H1 (cell line): ENCODE measurements at regions not wholly inside any gene's neighbourhood (a gene's known extent, or its start where the extent isn't known, plus 50 kb on each side); places are given as distances from the start of the nearest gene placed in this dataset.

Source experiments
- CTCF ChIA-PET: fragments of 300-600 bp; sonication (Branson Sonifier 250); formaldehyde crosslinking; loops from one replicate; lab custom pipeline; 2021; ENCODE audit not compliant: partially characterized antibody; lab: Charles Lee
- POLR2A ChIA-PET: fragments of 300-600 bp; sonication (Branson Sonifier 250); formaldehyde crosslinking; loops from one replicate; lab custom pipeline; 2021; ENCODE audit warnings: inconsistent platforms; ENCODE audit not compliant: partially characterized antibody; lab: Charles Lee
- DNase-seq, 2 experiments: peaks; one replicate each; pipeline versions ENCODE4 v3.0.0 to v3.0.0-alpha.2; 2010 to 2022; ENCODE audit warnings: low spot score in 2 of 2, low read depth in 1 of 2, mixed read lengths in 1 of 2
- FAIRE-seq: peaks from 2 replicates; lab custom pipeline; 2011; peaks lifted over from hg19 to GRCh38; lab: Jason Lieb, UNC
- H2AFZ ChIP-seq: 2 replicates; pipeline ENCODE4 v1.8.1; 2012; ENCODE audit warnings: low read length, inconsistent platforms
- H2AK5ac ChIP-seq: 2 replicates; pipeline ENCODE4 v1.6.1; 2013; ENCODE audit warnings: low read depth, low read length
- H2BK120ac ChIP-seq: replicated peaks from 2 replicates; pipeline ENCODE3; 2013; ENCODE audit warnings: low read depth, low read length, inconsistent platforms
- H2BK12ac ChIP-seq: 2 replicates; pipeline ENCODE4 v1.6.1; 2013; ENCODE audit warnings: low read depth, low read length
- H2BK15ac ChIP-seq: 2 replicates; pipeline ENCODE4 v1.6.1; 2013; ENCODE audit warnings: low read length
- H2BK20ac ChIP-seq: 2 replicates; pipeline ENCODE4 v1.6.1; 2013; ENCODE audit warnings: low read length
- H2BK5ac ChIP-seq: 2 replicates; pipeline ENCODE4 v1.6.1; 2013; ENCODE audit warnings: low read depth, low read length
- H3K14ac ChIP-seq: 2 replicates; pipeline ENCODE4 v1.6.1; 2013; ENCODE audit warnings: inconsistent platforms; ENCODE audit not compliant: insufficient read length
- H3K18ac ChIP-seq: 2 replicates; pipeline ENCODE4 v1.6.1; 2013; ENCODE audit warnings: low read length; ENCODE audit errors: extremely low read depth
- H3K23ac ChIP-seq: 2 replicates; pipeline ENCODE4 v1.6.1; 2013; ENCODE audit warnings: inconsistent platforms; ENCODE audit not compliant: insufficient read length
- H3K23me2 ChIP-seq: 2 replicates; pipeline ENCODE4 v1.6.1; 2013; ENCODE audit warnings: low read depth, low read length
- H3K27ac ChIP-seq: 2 replicates; pipeline ENCODE4 v1.6.1; 2011; ENCODE audit warnings: low read depth, low read length, inconsistent platforms
- H3K27me3 ChIP-seq, 4 experiments: replicated peaks in 1 of 4; 1 replicate in 1 of 4; 2 replicates in 3 of 4; pipeline versions ENCODE4 v1.6.1 to v1.8.1; 2011 to 2013; ENCODE audit warnings: low read length in 3 of 4, mild to moderate bottlenecking in 3 of 4, inconsistent platforms in 2 of 4, mixed read lengths in 2 of 4, moderate library complexity in 1 of 4; ENCODE audit not compliant: control insufficient read depth in 3 of 4, insufficient read depth in 3 of 4; ENCODE audit errors: extremely low read depth in 1 of 4
- H3K36me3 ChIP-seq, 4 experiments: 2 replicates each; pipeline versions ENCODE4 v1.6.1 to v1.8.1; 2011 to 2013; ENCODE audit warnings: mild to moderate bottlenecking in 4 of 4, low read length in 3 of 4, moderate library complexity in 2 of 4, control low read depth in 1 of 4, inconsistent platforms in 1 of 4; ENCODE audit not compliant: insufficient read depth in 4 of 4, control insufficient read depth in 2 of 4
- H3K4ac ChIP-seq: replicated peaks from 2 replicates; pipeline ENCODE3; 2013; ENCODE audit warnings: low read length, low read depth, mixed read lengths, inconsistent platforms; ENCODE audit not compliant: insufficient read length
- H3K4me1 ChIP-seq, 4 experiments: replicated peaks in 1 of 4; 1 replicate in 1 of 4; 2 replicates in 3 of 4; pipeline versions ENCODE4 v1.6.1 to v1.8.1; 2011 to 2013; ENCODE audit warnings: low read length in 3 of 4, inconsistent platforms in 2 of 4, mixed read lengths in 1 of 4; ENCODE audit not compliant: insufficient read depth in 4 of 4, control insufficient read depth in 3 of 4
- H3K4me2 ChIP-seq, 2 experiments: 2 replicates each; pipeline versions ENCODE4 v1.6.1 to v1.8.1; 2011 to 2013; ENCODE audit warnings: low read depth in 2 of 2, low read length in 2 of 2, control low read depth in 1 of 2, inconsistent platforms in 1 of 2, mild to moderate bottlenecking in 1 of 2; ENCODE audit not compliant: insufficient read depth in 1 of 2
- H3K4me3 ChIP-seq, 4 experiments: fragments of 200-600, 300-600 bp in 1 of 4; sonication (generic), shearing (Covaris generic), sonication (Bioruptor Twin) in 1 of 4; 2 replicates each; pipeline versions ENCODE4 v1.5.1 to v1.8.1; 2011 to 2016; ENCODE audit warnings: low read length in 4 of 4, low read depth in 3 of 4, control low read depth in 2 of 4, inconsistent platforms in 2 of 4, mild to moderate bottlenecking in 2 of 4, mixed read lengths in 1 of 4, moderate library complexity in 1 of 4; ENCODE audit not compliant: insufficient read depth in 2 of 4; ENCODE audit errors: extremely low read depth in 1 of 4
- H3K56ac ChIP-seq: replicated peaks from 2 replicates; pipeline ENCODE3; 2013; ENCODE audit warnings: low read depth, mild to moderate bottlenecking, mixed read lengths, low read length, inconsistent platforms; ENCODE audit not compliant: insufficient read length
- H3K79me1 ChIP-seq: 2 replicates; pipeline ENCODE4 v1.6.1; 2013; ENCODE audit warnings: low read depth, low read length, control low read depth
- H3K79me2 ChIP-seq, 2 experiments: 2 replicates each; pipeline versions ENCODE4 v1.6.1 to v1.8.1; 2012 to 2013; ENCODE audit warnings: low read length in 2 of 2, mild to moderate bottlenecking in 2 of 2, inconsistent platforms in 1 of 2; ENCODE audit not compliant: insufficient read depth in 2 of 2, control insufficient read depth in 1 of 2
- H3K9ac ChIP-seq, 4 experiments: replicated peaks in 1 of 4; 1 replicate in 1 of 4; 2 replicates in 3 of 4; pipeline versions ENCODE4 v1.6.1 to v1.8.1; 2011 to 2013; ENCODE audit warnings: low read depth in 3 of 4, low read length in 3 of 4, control low read depth in 2 of 4, mild to moderate bottlenecking in 2 of 4, moderate library complexity in 2 of 4, inconsistent platforms in 1 of 4; ENCODE audit errors: extremely low read depth in 1 of 4
- H3K9me3 ChIP-seq, 2 experiments: 2 replicates each; pipeline versions ENCODE4 v1.6.1 to v1.8.1; 2012 to 2013; ENCODE audit warnings: mild to moderate bottlenecking in 2 of 2, moderate library complexity in 2 of 2, control low read depth in 1 of 2, inconsistent platforms in 1 of 2, low read depth in 1 of 2, low read length in 1 of 2, mixed read lengths in 1 of 2; ENCODE audit not compliant: insufficient read depth in 2 of 2
- H4K20me1 ChIP-seq, 2 experiments: replicated peaks in 1 of 2; 2 replicates each; pipeline versions ENCODE3 to v1.8.1; 2011 to 2013; ENCODE audit warnings: inconsistent platforms in 2 of 2, low read length in 2 of 2, mild to moderate bottlenecking in 1 of 2; ENCODE audit not compliant: insufficient read depth in 2 of 2, control insufficient read depth in 1 of 2
- H4K5ac ChIP-seq: 2 replicates; pipeline ENCODE4 v1.6.1; 2013; ENCODE audit warnings: low read length, low read depth, mixed read lengths, inconsistent platforms; ENCODE audit not compliant: insufficient read length
- H4K8ac ChIP-seq: 2 replicates; pipeline ENCODE4 v1.8.0; 2013; ENCODE audit warnings: mild to moderate bottlenecking, moderate library complexity, low read length, inconsistent platforms; ENCODE audit not compliant: insufficient read depth; ENCODE audit errors: extremely low read depth
- H4K91ac ChIP-seq: replicated peaks from 2 replicates; pipeline ENCODE3; 2013; ENCODE audit warnings: low read length, mixed read lengths, inconsistent platforms; ENCODE audit not compliant: insufficient read length
- BRCA1 ChIP-seq: IDR thresholded peaks from 2 replicates; pipeline ENCODE4 v1.6.1; 2012; ENCODE audit warnings: low read depth, low read length, improper control_type of control experiment
- CBX8 ChIP-seq: fragments of 300-800, 300-1000 bp; sonication (generic); IDR thresholded peaks from 2 replicates; pipeline ENCODE4 v1.7.1; 2016; ENCODE audit warnings: low read depth, low read length, borderline replicate concordance
- FOSL1 ChIP-seq: IDR thresholded peaks from 2 replicates; pipeline ENCODE4 v1.6.1; 2011; ENCODE audit warnings: mild to moderate bottlenecking, low read depth, low read length, moderate library complexity; ENCODE audit not compliant: insufficient read depth
- HDAC2 ChIP-seq, 2 experiments: fragments of 300-600 bp in 1 of 2; sonication (generic) in 1 of 2; IDR thresholded peaks; 2 replicates each; pipeline ENCODE4 v1.6.1; 2011 to 2012; ENCODE audit warnings: low read depth in 2 of 2, low read length in 2 of 2, mild to moderate bottlenecking in 2 of 2, moderate library complexity in 2 of 2, borderline replicate concordance in 1 of 2, inconsistent platforms in 1 of 2
- KDM4A ChIP-seq: IDR thresholded peaks from one replicate; pipeline ENCODE4 v1.7.1; 2012; ENCODE audit warnings: low read depth, mild to moderate bottlenecking, moderate library complexity, low read length, inconsistent platforms; ENCODE audit not compliant: severe bottlenecking
- RFX5 ChIP-seq: IDR thresholded peaks from 2 replicates; pipeline ENCODE4 v1.6.1; 2011; ENCODE audit warnings: low read depth, low read length, improper control_type of control experiment, borderline replicate concordance
- RXRA ChIP-seq: IDR thresholded peaks from 2 replicates; pipeline ENCODE4 v1.6.1; 2011; ENCODE audit warnings: low read depth, mild to moderate bottlenecking, low read length, moderate library complexity; ENCODE audit not compliant: insufficient read depth
- SIN3A ChIP-seq, 2 experiments: IDR thresholded peaks in 1 of 2; conservative IDR thresholded peaks in 1 of 2; 2 replicates each; pipeline ENCODE4 v1.6.1; 2011 to 2012; ENCODE audit warnings: low read length in 2 of 2, improper control_type of control experiment in 1 of 2, low read depth in 1 of 2, mild to moderate bottlenecking in 1 of 2
- SUZ12 ChIP-seq: fragments of 200-600 bp; sonication (generic); IDR thresholded peaks from 2 replicates; pipeline ENCODE4 v1.6.1; 2012; ENCODE audit warnings: mild to moderate bottlenecking, inconsistent platforms, low read length, moderate library complexity, mixed read lengths
- WGBS, 2 experiments: shearing (Covaris generic) in 1 of 2; methylation state at CpG; one replicate each; pipeline versions ENCODE4 v1.1.6 to v1.1.7; 2013 to 2015; ENCODE audit warnings: low lambda C conversion rate in 2 of 2, mixed read lengths in 2 of 2, inconsistent platforms in 1 of 2, low coverage in 1 of 2, missing lambda C conversion rate in 1 of 2; ENCODE audit not compliant: insufficient replicate concordance in 2 of 2, insufficient coverage in 1 of 2, insufficient read length in 1 of 2; ENCODE audit errors: extremely low coverage in 1 of 2, missing lambda C conversion rate in 1 of 2; 5-methylcytosine and 5-hydroxymethylcytosine counted together

DNA sequence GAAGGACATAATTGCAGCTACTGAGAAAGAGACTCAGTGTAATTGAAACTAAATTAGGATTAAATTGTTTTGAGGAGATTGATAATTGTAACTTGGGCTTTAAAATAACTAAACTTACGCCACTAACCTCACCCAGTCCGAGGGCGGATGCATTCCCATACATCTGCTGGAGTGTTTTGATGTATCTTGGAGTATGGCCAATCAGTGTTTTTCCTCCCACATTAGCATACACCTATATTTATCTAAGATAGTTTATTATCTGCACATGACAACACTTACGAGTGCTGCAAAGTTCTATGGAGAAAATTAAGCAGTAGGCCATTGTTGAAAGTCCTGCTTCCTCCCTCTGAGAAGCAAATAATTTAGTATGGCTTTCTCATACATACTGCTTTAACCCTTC lies 184.7 kb upstream of the PLEKHG7 start:
- Histone ChIP-seq H2AFZ (no peak overlapping the region), H4K5ac (no peak overlapping the region), H2BK20ac (no peak overlapping the region), H3K36me3 (no peaks in the 10 kb centered on the region), H4K8ac (no peak overlapping the region), H3K79me1 (no peaks in the 10 kb centered on the region), H3K4me3 (no peak overlapping the region), H4K91ac (no peak overlapping the region), H2BK12ac (no peak overlapping the region), H3K27me3 (no peaks in the 10 kb centered on the region), H2BK5ac (no peak overlapping the region), H3K14ac (no peak overlapping the region), H3K18ac (no peak overlapping the region), H2BK15ac (no peak overlapping the region), H3K56ac (no peak overlapping the region), H3K4me2 (no peak overlapping the region), H2AK5ac (no peak overlapping the region), H3K9ac (no peak overlapping the region), H2BK120ac (no peak overlapping the region), H3K27ac (no peak overlapping the region), H3K9me3 (no peaks in the 10 kb centered on the region), H3K4ac (no peak overlapping the region), H3K4me1 (no peaks in the 10 kb centered on the region), H3K79me2 (no peaks in the 10 kb centered on the region), H4K20me1 (no peaks in the 10 kb centered on the region), H3K23ac (no peak overlapping the region), H3K23me2 (no peaks in the 10 kb centered on the region)
- no peak for FAIRE-seq
- TF ChIP-seq RXRA (no peak), RFX5 (no peak), BRCA1 (no peak), SIN3A (conservative IDR thresholded peaks at IDR 0.05 in 1 of 2, IDR thresholded peaks at IDR 0.05 in 1 of 2; ENCODE audit: low read depth in 1 of 2, low read length in 2 of 2) (no peak), FOSL1 (no peak), HDAC2 (IDR thresholded peaks at IDR 0.05; ENCODE audit: borderline replicate concordance in 1 of 2, low read depth in 2 of 2, low read length in 2 of 2) (no peak), SUZ12 (no peak), KDM4A (no peak), CBX8 (no peak)
- CTCF ChIA-PET: no interaction called here
- no peak for DNase-seq
- POLR2A ChIA-PET: no interaction called here
- 90% methylated on average over 4 of the region's 4 CpGs; no CpG with 5 or more reads in 1 of the 2 experiments for WGBS, 2 experiments
